ENCODE measurements at regions not wholly inside any gene's neighbourhood (a gene's known extent, or its start where the extent isn't known, plus 50 kb on each side); places are given as distances from the start of the nearest gene placed in this dataset.
"Not testable (repeated sequence)": the region's sequence is repeated elsewhere in the genome, so short reads cannot be mapped to it uniquely, and the experiment has no call there.

- DNase-seq: no peak
Observed at GRCh38 chr12:75698052-75698451, 186.6 kb upstream of the KRR1 start.

GRCh38 chr12:75695926-75696325 is 184.5 kb upstream of the KRR1 start:
- DNase-seq: no peak

- no peak for DNase-seq
Observed at GRCh38 chr12:75694534-75695268, 183.3 kb upstream of the KRR1 start.

GRCh38 chr12:75692876-75693275 is 181.5 kb upstream of the KRR1 start:
- DNase-seq: no peak

DNA sequence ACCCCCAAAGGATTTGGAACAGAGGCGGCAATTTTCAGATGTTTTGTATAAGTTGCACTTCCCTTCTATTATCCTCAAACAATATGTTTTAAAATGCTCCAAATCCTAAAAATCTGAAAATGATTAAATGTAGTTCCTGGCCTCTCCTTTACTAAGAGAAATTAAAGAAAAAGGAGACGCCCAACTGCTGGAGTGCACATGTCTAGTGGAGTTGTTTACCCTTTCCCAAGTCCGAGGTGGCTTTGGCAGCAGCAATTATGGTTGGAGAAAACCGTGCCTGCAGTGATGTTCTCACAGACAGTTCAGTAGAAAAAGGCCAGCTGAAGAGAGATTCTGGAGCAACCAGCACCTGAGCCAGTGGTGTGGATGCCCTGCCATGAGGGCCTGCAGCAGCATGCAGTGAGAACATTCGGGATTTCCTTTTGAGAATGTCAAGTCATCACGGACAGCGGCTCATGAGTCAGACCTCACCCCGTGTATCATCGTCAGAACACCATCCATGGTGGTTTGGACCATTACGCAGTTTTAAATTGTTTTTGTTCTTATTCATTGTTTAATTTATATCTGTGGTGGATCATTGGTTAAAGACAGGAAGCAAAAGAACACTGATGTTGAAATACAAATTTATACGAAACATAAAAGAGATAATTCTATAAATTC is 179.0 kb upstream of the KRR1 start:
- DNase-seq: no peak

- not testable (repeated sequence) for DNase-seq
Observed at GRCh38 chr12:75686233-75686632, 174.8 kb upstream of the KRR1 start.

DNA sequence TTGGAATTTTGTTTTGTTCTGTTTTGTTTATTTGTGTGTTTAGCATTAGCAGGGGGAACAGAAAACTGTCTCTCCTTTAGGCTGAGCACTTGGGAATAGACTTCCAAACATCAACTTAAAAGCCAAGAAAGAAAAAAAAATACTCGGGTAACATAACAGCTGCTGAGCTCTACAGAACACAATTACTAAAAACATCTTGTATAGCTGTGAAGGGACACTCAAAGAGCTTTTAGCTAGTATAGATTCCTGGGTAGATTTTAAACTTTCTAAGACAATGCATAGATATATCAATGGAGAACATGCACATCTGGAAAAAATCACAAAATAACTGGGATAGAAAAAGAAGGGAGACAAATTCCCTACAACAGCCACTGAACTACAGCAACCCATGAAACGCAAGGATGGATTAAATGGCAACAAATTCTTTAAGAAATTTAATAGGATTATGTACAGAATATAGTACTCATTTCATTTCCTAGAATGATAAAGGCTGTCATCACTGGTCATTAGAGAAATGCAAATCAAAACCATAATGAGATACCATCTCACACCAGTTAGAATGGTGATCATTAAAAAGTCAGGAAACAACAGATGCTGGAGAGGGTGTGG is 174.3 kb upstream of the KRR1 start:
- DNase-seq: no peak

- DNase-seq: no peak
Observed at GRCh38 chr12:75684678-75685616, 173.5 kb upstream of the KRR1 start.

- not testable (repeated sequence) for DNase-seq
Observed at GRCh38 chr12:75683995-75684586, 172.7 kb upstream of the KRR1 start.

DNA sequence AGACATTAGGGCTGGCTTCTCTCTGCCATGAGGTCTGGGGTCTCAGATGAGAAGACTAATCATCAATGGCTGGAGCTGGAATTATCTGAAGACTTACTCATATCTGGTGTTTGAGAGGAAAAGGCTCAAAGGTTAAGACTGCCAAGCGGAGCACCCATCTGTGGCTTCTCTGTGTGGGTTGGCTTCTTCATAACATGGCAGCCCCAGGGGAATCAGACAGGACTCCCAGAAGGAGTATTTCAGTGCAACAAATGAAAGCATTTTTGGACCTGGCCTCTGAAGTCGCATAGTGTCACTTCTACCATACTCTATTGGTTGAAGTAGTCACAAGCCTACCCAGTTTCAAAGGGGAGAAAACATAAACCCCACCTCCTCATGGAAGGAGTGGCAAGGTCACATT is 171.8 kb upstream of the KRR1 start:
- no peak for DNase-seq

DNA sequence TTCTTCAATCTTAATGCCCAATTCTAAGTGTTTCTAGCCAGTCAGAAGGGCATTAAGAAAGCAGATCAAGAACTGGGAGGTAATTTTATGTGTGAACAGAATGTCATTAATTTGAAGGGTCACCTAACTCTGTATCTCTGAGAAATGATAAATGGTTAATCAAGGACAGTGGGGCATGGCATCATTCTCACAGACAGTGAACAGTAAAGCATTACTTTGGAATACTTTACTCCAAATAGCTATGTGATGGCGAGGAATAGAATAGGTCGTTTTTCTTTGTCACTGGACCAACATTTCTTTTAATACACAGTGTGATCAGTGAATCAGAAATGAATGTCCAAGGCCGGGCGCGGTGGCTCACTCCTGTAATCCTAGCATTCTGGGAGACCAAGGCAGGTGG is 166.1 kb upstream of the KRR1 start:
- no peak for DNase-seq

DNA sequence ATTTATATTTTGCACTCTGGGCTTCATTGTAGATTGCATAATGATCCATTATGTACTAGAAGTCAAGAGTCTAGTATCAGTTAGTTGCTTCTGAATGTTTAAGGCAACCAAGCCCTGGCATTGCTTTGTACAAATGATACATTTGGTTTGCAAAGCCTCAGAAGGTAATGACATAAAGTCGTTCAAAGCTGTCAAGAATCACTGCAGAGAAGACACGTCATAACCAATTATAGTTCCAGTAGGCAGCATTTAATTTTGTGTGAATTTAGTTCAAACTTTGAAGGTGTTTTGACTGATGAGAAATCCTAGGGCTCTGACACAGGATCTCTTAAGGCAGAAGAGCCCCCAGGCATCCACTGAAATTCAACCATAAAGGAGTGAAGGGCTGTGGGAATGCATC is 163.0 kb upstream of the KRR1 start:
- no peak for DNase-seq

GRCh38 chr12:75672200-75672599 is 160.8 kb upstream of the KRR1 start:
- no peak for DNase-seq

- no peak for DNase-seq
Observed at GRCh38 chr12:75670216-75670615, 158.8 kb upstream of the KRR1 start.

- no peak for DNase-seq
Observed at GRCh38 chr12:75666939-75667334, 155.5 kb upstream of the KRR1 start.

- DNase-seq: no peak
Observed at GRCh38 chr12:75666126-75666938, 154.9 kb upstream of the KRR1 start.

DNA sequence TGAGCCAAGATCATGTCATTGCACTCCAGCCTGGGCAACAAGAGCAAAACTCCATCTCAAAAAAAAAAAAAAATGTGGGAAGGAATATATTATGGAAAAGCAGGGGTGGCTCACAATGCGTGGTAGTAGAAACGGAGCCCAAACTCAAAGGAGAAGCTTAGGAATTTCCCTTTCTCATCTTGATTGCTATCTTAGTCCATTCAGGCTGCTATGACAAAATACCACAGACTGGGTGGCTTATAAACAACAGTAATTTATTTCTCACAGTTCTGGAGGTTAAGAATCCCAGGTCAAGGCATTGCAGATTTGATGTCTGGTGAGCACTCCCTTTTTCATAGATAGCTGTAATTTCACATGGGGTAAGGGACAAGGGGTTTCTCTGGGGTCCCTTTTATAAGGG is 153.8 kb upstream of the KRR1 start:
- DNase-seq: no peak

DNA sequence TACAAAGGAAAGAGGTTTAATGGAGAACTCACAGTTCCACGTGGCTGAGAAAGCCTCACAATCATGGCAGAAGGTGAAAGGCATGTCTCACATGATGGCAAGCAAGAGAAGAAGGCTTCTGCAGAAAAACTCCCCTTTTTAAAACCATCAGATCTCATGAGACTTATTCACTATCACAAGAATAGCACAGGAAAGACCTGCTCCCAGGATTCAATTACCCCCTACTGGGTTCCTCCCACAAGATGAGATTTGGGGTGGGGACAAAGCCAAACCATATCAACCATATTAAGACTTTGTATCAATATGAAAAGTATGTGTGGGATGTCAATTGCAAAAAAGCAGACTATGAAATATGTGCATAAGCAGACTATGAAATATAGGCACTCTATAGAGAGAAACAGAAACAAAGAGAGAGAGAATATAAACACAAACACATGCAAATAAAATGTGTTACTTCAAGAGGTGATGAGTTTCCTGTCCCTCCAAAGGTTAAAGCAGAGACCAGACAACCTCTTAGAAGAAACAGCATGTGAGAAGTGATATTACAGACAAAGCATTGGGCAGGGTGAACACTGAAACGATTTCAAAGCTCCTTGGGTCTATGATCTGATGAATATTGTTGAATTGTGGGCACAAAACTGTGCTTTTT is 151.2 kb upstream of the KRR1 start:
- no peak for DNase-seq

DNA sequence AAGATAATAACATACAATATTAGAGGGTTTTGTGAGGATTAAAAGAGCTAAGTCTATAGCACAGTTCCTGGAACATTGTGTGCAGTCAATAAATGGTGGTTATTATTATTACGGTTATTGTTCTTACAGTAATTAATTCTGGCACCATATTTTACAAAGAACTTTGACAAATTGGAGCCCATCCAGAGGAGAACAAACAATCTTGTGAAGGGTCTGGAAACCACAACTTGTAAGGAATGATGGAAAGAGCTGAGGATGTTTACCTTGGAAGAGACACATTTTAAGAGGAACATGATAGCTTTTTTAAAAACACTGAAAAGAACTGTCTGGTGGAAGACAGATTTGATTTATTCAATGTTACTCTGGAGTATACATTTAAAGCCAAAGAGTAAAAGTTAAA is 150.5 kb upstream of the KRR1 start:
- no peak for DNase-seq

GRCh38 chr12:75660805-75661404 is 149.5 kb upstream of the KRR1 start:
- no peak for DNase-seq

DNA sequence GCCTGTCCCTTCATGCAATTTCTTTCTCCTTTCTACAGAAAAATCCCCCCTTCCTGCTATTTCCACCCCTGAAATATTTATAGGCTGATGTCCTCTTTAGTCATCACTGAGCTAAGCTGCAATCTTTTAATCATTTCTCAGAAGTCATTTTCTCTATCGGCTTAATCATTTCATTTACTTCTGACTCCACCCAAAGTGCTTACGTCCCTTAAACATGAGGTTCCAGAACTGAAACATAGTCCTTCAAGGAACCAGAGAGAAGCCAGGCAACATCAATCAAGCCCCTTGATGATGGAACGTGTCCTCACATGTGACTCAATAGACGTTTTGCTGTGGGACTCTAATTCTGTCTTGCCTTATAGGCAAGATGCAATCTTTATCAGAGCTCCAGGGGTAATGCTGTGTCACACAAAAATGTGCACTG is 148.7 kb upstream of the KRR1 start:
- DNase-seq: no peak
